HCT116 (cell line): ENCODE measurements at regions not wholly inside any gene's neighbourhood (a gene's known extent, or its start where the extent isn't known, plus 50 kb on each side); places are given as distances from the start of the nearest gene placed in this dataset.

Source experiments
- ATAC-seq: fragments of 200-7000 bp; cut with Tn5 transposase; 2 replicates; pipeline ENCODE4 v1.9.1; 2020; ENCODE audit warnings: mild to moderate bottlenecking, moderate library complexity
- BruUV-seq: library from RNA; stranded (reverse); fragments of 400-500 nt; replicated peaks from 2 replicates; lab custom pipeline; 2021; lab: Mats Ljungman, UMichigan
- CTCF ChIA-PET: fragments of 300-600 bp; sonication (Branson Sonifier 250); formaldehyde crosslinking; loops from one replicate; lab custom pipeline; 2021; ENCODE audit warnings: antibody characterized with exemption; lab: Charles Lee
- POLR2A ChIA-PET: fragments of 300-600, 350-600 bp; sonication (Branson Sonifier 250); formaldehyde crosslinking; loops from one replicate; lab custom pipeline; 2021; ENCODE audit warnings: antibody characterized with exemption; lab: Charles Lee
- RAD21 ChIA-PET, 2 experiments: fragments of 300-600 bp; sonication (Branson Sonifier 250); formaldehyde crosslinking; loops; one replicate each; lab custom pipeline; 2023; ENCODE audit warnings: low total read pairs in 2 of 2; ENCODE audit not compliant: uncharacterized antibody in 2 of 2, unreplicated experiment in 2 of 2, low non-redundant PET in 1 of 2; lab: Charles Lee
- DNase-seq: peaks from one replicate; pipeline ENCODE4 v3.0.0-alpha.2; 2010; ENCODE audit warnings: low read depth, low spot score
- H2AFZ ChIP-seq: fragments of 200-600 bp; shearing (Covaris generic), sonication (generic); 2 replicates; pipeline ENCODE4 v1.6.1; 2017; ENCODE audit warnings: low read depth, mixed run types, mixed read lengths, antibody characterized with exemption, low read length; ENCODE audit not compliant: poor library complexity, severe bottlenecking
- H3K27ac ChIP-seq: 2 replicates; pipeline ENCODE4 v1.5.1; 2012; ENCODE audit warnings: low read depth, low read length
- H3K27me3 ChIP-seq: fragments of 200-600 bp; sonication (generic); 2 replicates; pipeline ENCODE4 v1.6.1; 2016; ENCODE audit warnings: mixed run types, low read length, mixed read lengths; ENCODE audit not compliant: insufficient read depth
- H3K36me3 ChIP-seq, 2 experiments: fragments of 200-500 bp in 1 of 2; fragments of 200-600 bp in 1 of 2; sonication (Bioruptor generic) in 1 of 2; sonication (generic) in 1 of 2; 2 replicates each; pipeline versions ENCODE4 v1.5.1 to v1.6.1; 2014 to 2016; ENCODE audit warnings: low read length in 2 of 2, inconsistent platforms in 1 of 2, mixed read lengths in 1 of 2, mixed run types in 1 of 2; ENCODE audit not compliant: insufficient read depth in 2 of 2, control insufficient read depth in 1 of 2
- H3K4me1 ChIP-seq, 2 experiments: fragments of 200-600 bp in 1 of 2; sonication (generic) in 1 of 2; 2 replicates each; pipeline versions ENCODE4 v1.5.1 to v1.6.1; 2012 to 2017; ENCODE audit warnings: low read length in 2 of 2, inconsistent platforms in 1 of 2, mild to moderate bottlenecking in 1 of 2, mixed read lengths in 1 of 2, mixed run types in 1 of 2, moderate library complexity in 1 of 2; ENCODE audit not compliant: insufficient read depth in 2 of 2, control insufficient read depth in 1 of 2
- H3K4me2 ChIP-seq: fragments of 200-600 bp; sonication (generic); 2 replicates; pipeline ENCODE4 v1.6.1; 2017; ENCODE audit warnings: mixed run types, low read length, mixed read lengths
- H3K4me3 ChIP-seq, 2 experiments: fragments of 200-600 bp in 1 of 2; sonication (generic) in 1 of 2; replicated peaks in 1 of 2; 2 replicates each; pipeline ENCODE4 v1.5.1; 2011 to 2016; ENCODE audit warnings: low read length in 2 of 2, control low read depth in 1 of 2, low read depth in 1 of 2, mild to moderate bottlenecking in 1 of 2, mixed read lengths in 1 of 2, mixed run types in 1 of 2
- H3K79me2 ChIP-seq: fragments of 200-600 bp; sonication (generic); 2 replicates; pipeline ENCODE4 v1.6.1; 2017; ENCODE audit warnings: mild to moderate bottlenecking, mixed run types, low read length, moderate library complexity, mixed read lengths; ENCODE audit not compliant: insufficient read depth
- H3K9ac ChIP-seq: fragments of 200-600 bp; sonication (generic); 2 replicates; pipeline ENCODE4 v1.6.1; 2016; ENCODE audit warnings: low read length, mixed read lengths
- H3K9me2 ChIP-seq: fragments of 200-600 bp; sonication (generic), shearing (Covaris generic); 2 replicates; pipeline ENCODE4 v1.6.1; 2017; ENCODE audit warnings: mixed run types, mild to moderate bottlenecking, moderate library complexity; ENCODE audit not compliant: insufficient read depth
- H3K9me3 ChIP-seq, 2 experiments: fragments of 200-500 bp in 1 of 2; fragments of 200-600 bp in 1 of 2; sonication (Bioruptor generic) in 1 of 2; sonication (generic) in 1 of 2; 2 replicates each; pipeline ENCODE4 v1.6.1; 2014 to 2017; ENCODE audit warnings: low read length in 2 of 2, mixed read lengths in 2 of 2, inconsistent platforms in 1 of 2, low read depth in 1 of 2, mild to moderate bottlenecking in 1 of 2, mixed run types in 1 of 2, moderate library complexity in 1 of 2; ENCODE audit not compliant: control insufficient read depth in 1 of 2, insufficient read depth in 1 of 2
- H4K20me1 ChIP-seq: fragments of 200-600 bp; sonication (generic), shearing (Covaris generic); 2 replicates; pipeline ENCODE4 v1.6.1; 2017; ENCODE audit warnings: mixed run types, mild to moderate bottlenecking, moderate library complexity; ENCODE audit not compliant: insufficient read depth
- ATF3 ChIP-seq: IDR thresholded peaks from 2 replicates; pipeline ENCODE4 v1.6.1; 2012
- CEBPB ChIP-seq: IDR thresholded peaks from 2 replicates; pipeline ENCODE4 v1.6.1; 2012; ENCODE audit warnings: low read depth
- EGR1 ChIP-seq: IDR thresholded peaks from 2 replicates; pipeline ENCODE4 v1.6.1; 2012; ENCODE audit warnings: low read depth
- ELF1 ChIP-seq: IDR thresholded peaks from 2 replicates; pipeline ENCODE4 v1.6.1; 2012; ENCODE audit warnings: low read depth, borderline replicate concordance
- EZH2phosphoT487 ChIP-seq: fragments of 200-600 bp; IDR thresholded peaks from 2 replicates; pipeline ENCODE4 v1.6.1; 2018; ENCODE audit warnings: antibody characterized with exemption, borderline replicate concordance
- FOSL1 ChIP-seq: IDR thresholded peaks from 2 replicates; pipeline ENCODE4 v1.6.1; 2012; ENCODE audit warnings: low read depth
- POLR2A ChIP-seq: IDR thresholded peaks from 2 replicates; pipeline ENCODE4 v1.7.0; 2011; ENCODE audit warnings: borderline replicate concordance; ENCODE audit not compliant: insufficient read depth, insufficient read length; ENCODE audit errors: extremely low read depth
- RAD21 ChIP-seq: IDR thresholded peaks from 2 replicates; pipeline ENCODE4 v1.6.1; 2012; ENCODE audit warnings: low read depth, mild to moderate bottlenecking
- SIN3A ChIP-seq: IDR thresholded peaks from 2 replicates; pipeline ENCODE4 v1.6.1; 2012; ENCODE audit warnings: low read depth
- SP1 ChIP-seq: IDR thresholded peaks from 2 replicates; pipeline ENCODE4 v1.6.1; 2012; ENCODE audit warnings: low read depth
- ZFX ChIP-seq: fragments of 450-650 bp; IDR thresholded peaks from 2 replicates; pipeline ENCODE4 v1.6.1; 2017
- intact Hi-C: fragments of 100-400 bp; cut with micrococcal nuclease; formaldehyde crosslinking; loops from 2 replicates; pipeline ENCODE4 v1.10.0; 2022
- TF ChIP-seq, protein P1 (sequence below): IDR thresholded peaks from 2 replicates; pipeline ENCODE4 v1.6.1; 2012
- TF ChIP-seq, protein P2 (sequence below): IDR thresholded peaks from 2 replicates; pipeline ENCODE4 v1.6.1; 2011; ENCODE audit warnings: mild to moderate bottlenecking, low read length, moderate library complexity; ENCODE audit not compliant: insufficient replicate concordance; ENCODE audit errors: extremely low read depth

DNA sequence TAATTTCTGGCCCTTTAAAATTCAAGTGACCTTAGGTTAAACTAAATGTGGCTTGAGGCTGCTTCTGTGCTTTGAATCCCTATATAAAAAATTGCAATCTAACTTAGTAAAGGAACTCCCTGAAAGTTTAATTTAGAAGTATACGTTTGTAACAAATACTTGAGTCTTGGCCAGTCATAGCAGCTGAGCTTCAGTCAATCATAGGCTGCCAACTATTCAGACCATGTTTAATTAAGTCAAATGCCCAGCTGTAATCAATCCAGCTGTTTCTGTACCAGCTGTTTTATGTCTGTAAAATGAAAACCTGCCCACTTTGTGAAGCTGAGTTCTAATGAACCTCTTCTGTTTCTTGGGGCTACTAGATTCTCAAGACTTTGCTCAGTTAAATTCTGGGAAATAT is 760.1 kb downstream of the MAT2B start:
- H2AFZ ChIP-seq = no peak overlapping the region
- H3K36me3 ChIP-seq = no peaks in the 10 kb centered on the region
- no peak overlapping the region for H3K4me3 ChIP-seq
- H3K9me2 ChIP-seq = no peaks in the 10 kb centered on the region
- no TSS peak for BruUV-seq
- H3K79me2 ChIP-seq = no peaks in the 10 kb centered on the region
- no peaks in the 10 kb centered on the region for H3K27me3 ChIP-seq
- ChIA-PET RAD21 (no interaction called here), CTCF (no interaction called here), POLR2A (no interaction called here)
- H3K9ac ChIP-seq = no peak overlapping the region
- no peaks in the 10 kb centered on the region for H3K4me1 ChIP-seq
- ATAC-seq (no peak), DNase-seq (no peak)
- peaks cover 4 to 15% of the 10 kb centered on the region in 2 experiments; a peak in 2 of 4 replicates for H3K9me3 ChIP-seq
- no peak overlapping the region for H3K4me2 ChIP-seq
- H4K20me1 ChIP-seq = no peaks in the 10 kb centered on the region
- no peak overlapping the region for H3K27ac ChIP-seq
- no peak for TF ChIP-seq CEBPB
- no peak for TF ChIP-seq POLR2A
- no peak for TF ChIP-seq ATF3
- TF ChIP-seq, protein P1, sequence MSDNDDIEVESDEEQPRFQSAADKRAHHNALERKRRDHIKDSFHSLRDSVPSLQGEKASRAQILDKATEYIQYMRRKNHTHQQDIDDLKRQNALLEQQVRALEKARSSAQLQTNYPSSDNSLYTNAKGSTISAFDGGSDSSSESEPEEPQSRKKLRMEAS = no peak
- TF ChIP-seq RAD21 = no peak
- TF ChIP-seq EZH2phosphoT487 = no peak
- no peak for TF ChIP-seq ZFX
- no peak for TF ChIP-seq SIN3A
- TF ChIP-seq ELF1 = no peak
- no peak for TF ChIP-seq EGR1
- TF ChIP-seq, protein P2, sequence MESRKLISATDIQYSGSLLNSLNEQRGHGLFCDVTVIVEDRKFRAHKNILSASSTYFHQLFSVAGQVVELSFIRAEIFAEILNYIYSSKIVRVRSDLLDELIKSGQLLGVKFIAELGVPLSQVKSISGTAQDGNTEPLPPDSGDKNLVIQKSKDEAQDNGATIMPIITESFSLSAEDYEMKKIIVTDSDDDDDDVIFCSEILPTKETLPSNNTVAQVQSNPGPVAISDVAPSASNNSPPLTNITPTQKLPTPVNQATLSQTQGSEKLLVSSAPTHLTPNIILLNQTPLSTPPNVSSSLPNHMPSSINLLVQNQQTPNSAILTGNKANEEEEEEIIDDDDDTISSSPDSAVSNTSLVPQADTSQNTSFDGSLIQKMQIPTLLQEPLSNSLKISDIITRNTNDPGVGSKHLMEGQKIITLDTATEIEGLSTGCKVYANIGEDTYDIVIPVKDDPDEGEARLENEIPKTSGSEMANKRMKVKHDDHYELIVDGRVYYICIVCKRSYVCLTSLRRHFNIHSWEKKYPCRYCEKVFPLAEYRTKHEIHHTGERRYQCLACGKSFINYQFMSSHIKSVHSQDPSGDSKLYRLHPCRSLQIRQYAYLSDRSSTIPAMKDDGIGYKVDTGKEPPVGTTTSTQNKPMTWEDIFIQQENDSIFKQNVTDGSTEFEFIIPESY = no peak
- TF ChIP-seq FOSL1 = no peak
- no peak for TF ChIP-seq SP1
- intact Hi-C loops = no loop called here
